ENCODE measurements at regions not wholly inside any gene's neighbourhood (a gene's known extent, or its start where the extent isn't known, plus 50 kb on each side); places are given as distances from the start of the nearest gene placed in this dataset.

GRCh38 chr6:170041526-170041925 lies 249.4 kb downstream of the DLL1 start:
- TF ChIP-seq POLR2AphosphoS5 (IDR thresholded peaks at IDR 0.05; ENCODE audit: low read depth, low read length): no peak
- TF ChIP-seq POLR2A (IDR thresholded peaks at IDR 0.05; ENCODE audit: low read depth, low read length): no peak
- no peak for TF ChIP-seq POU2F2 (IDR thresholded peaks at IDR 0.05; ENCODE audit: low read depth, low read length)
- no peak for TF ChIP-seq TAF1 (IDR thresholded peaks at IDR 0.05; ENCODE audit: low read depth, low read length)
- no peak for TF ChIP-seq PAX5 (IDR thresholded peaks at IDR 0.05; ENCODE audit: insufficient read depth, low read length, severe bottlenecking)
